Hepatocyte (in vitro differentiated cells): ENCODE measurements at regions not wholly inside any gene's neighbourhood (a gene's known extent, or its start where the extent isn't known, plus 50 kb on each side); places are given as distances from the start of the nearest gene placed in this dataset.

ENCODE experiments used
- DNase-seq: peaks from one replicate; pipeline ENCODE4 v3.0.0-alpha.2; 2016; ENCODE audit warnings: low spot score
- H2AFZ ChIP-seq: fragments of 200-600 bp; sonication (generic); 2 replicates; pipeline ENCODE4 v1.6.0; 2016; ENCODE audit warnings: antibody characterized with exemption, mild to moderate bottlenecking
- H3K27ac ChIP-seq: fragments of 200-600 bp; sonication (generic); 2 replicates; pipeline ENCODE4 v1.5.1; 2016; ENCODE audit warnings: mild to moderate bottlenecking
- H3K27me3 ChIP-seq: fragments of 200-600 bp; sonication (generic); 2 replicates; pipeline ENCODE4 v1.6.1; 2016
- H3K36me3 ChIP-seq: fragments of 200-600 bp; sonication (generic); replicated peaks from 2 replicates; pipeline ENCODE4 v1.5.1; 2016; ENCODE audit warnings: low read depth; ENCODE audit not compliant: insufficient read depth
- H3K4me1 ChIP-seq: fragments of 200-600 bp; sonication (generic); 2 replicates; pipeline ENCODE4 v1.5.1; 2016; ENCODE audit warnings: mild to moderate bottlenecking, moderate library complexity; ENCODE audit not compliant: insufficient read depth
- H3K4me2 ChIP-seq: fragments of 200-600 bp; sonication (generic); 2 replicates; pipeline ENCODE4 v1.6.0; 2016
- H3K4me3 ChIP-seq: fragments of 200-600 bp; sonication (generic); 2 replicates; pipeline ENCODE4 v1.5.1; 2016; ENCODE audit warnings: mild to moderate bottlenecking
- H3K79me2 ChIP-seq: fragments of 200-600 bp; sonication (generic); 2 replicates; pipeline ENCODE4 v1.6.0; 2017; ENCODE audit warnings: mild to moderate bottlenecking
- H3K9me2 ChIP-seq: fragments of 200-600 bp; sonication (generic); replicated peaks from 2 replicates; pipeline ENCODE4 v1.6.0; 2017; ENCODE audit warnings: mild to moderate bottlenecking; ENCODE audit not compliant: insufficient read depth
- H3K9me3 ChIP-seq: fragments of 200-600 bp; sonication (generic); 2 replicates; pipeline ENCODE4 v1.5.1; 2016; ENCODE audit warnings: low read depth, mild to moderate bottlenecking
- H4K20me1 ChIP-seq: fragments of 200-600 bp; sonication (generic); 2 replicates; pipeline ENCODE4 v1.6.0; 2016; ENCODE audit warnings: mild to moderate bottlenecking; ENCODE audit not compliant: insufficient read depth, poor library complexity, severe bottlenecking
- EZH2 ChIP-seq: fragments of 200-600 bp; sonication (generic); IDR thresholded peaks from 2 replicates; pipeline ENCODE4 v1.6.1; 2016; ENCODE audit warnings: antibody characterized with exemption, mild to moderate bottlenecking, borderline replicate concordance
- EZH2phosphoT487 ChIP-seq: fragments of 200-600 bp; sonication (generic); IDR thresholded peaks from one replicate; pipeline ENCODE4 v1.6.1; 2018; ENCODE audit warnings: antibody characterized with exemption, mild to moderate bottlenecking, low read depth, moderate library complexity; ENCODE audit not compliant: unreplicated experiment, severe bottlenecking
- WGBS: methylation state at CpG from one replicate; pipeline ENCODE4 v1.1.6; 2016; ENCODE audit warnings: low lambda C conversion rate; ENCODE audit errors: missing lambda C conversion rate; 5-methylcytosine and 5-hydroxymethylcytosine counted together
- TF ChIP-seq, protein P1 (sequence below): fragments of 200-600 bp; sonication (generic); IDR thresholded peaks from 2 replicates; pipeline ENCODE4 v1.5.1; 2016; ENCODE audit warnings: antibody characterized with exemption, mild to moderate bottlenecking; ENCODE audit not compliant: poor library complexity

DNA sequence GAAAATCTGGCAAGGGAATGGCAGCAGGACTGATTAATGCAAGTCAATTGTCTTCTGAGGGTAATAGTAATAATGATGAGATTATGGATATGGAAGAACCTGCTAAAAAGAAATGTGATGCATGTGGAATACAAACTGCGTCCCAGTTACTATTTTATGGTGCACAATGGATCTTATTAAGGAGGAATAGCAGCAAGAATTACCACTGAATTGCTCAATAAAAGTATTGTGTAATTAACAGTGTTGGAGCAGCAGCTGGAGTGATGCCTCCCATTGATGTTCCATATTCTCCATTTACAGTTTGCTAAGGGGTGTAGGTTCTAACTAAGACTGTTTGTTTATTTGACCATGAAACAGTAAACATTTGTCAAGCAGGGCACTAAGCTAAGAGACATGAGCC lies 167.9 kb downstream of the HRH4 start:
- Histone ChIP-seq H3K79me2 (no peaks in the 10 kb centered on the region), H3K9me3 (no peaks in the 10 kb centered on the region), H3K9me2 (no peaks in the 10 kb centered on the region), H4K20me1 (no peaks in the 10 kb centered on the region), H3K4me1 (no peaks in the 10 kb centered on the region), H3K36me3 (no peaks in the 10 kb centered on the region), H3K27ac (no peak overlapping the region), H2AFZ (no peak overlapping the region), H3K27me3 (no peaks in the 10 kb centered on the region), H3K4me3 (no peak overlapping the region), H3K4me2 (no peak overlapping the region)
- WGBS = 85% methylated on average over 1 of the region's 1 CpG
- TF ChIP-seq, protein P1, sequence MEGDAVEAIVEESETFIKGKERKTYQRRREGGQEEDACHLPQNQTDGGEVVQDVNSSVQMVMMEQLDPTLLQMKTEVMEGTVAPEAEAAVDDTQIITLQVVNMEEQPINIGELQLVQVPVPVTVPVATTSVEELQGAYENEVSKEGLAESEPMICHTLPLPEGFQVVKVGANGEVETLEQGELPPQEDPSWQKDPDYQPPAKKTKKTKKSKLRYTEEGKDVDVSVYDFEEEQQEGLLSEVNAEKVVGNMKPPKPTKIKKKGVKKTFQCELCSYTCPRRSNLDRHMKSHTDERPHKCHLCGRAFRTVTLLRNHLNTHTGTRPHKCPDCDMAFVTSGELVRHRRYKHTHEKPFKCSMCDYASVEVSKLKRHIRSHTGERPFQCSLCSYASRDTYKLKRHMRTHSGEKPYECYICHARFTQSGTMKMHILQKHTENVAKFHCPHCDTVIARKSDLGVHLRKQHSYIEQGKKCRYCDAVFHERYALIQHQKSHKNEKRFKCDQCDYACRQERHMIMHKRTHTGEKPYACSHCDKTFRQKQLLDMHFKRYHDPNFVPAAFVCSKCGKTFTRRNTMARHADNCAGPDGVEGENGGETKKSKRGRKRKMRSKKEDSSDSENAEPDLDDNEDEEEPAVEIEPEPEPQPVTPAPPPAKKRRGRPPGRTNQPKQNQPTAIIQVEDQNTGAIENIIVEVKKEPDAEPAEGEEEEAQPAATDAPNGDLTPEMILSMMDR = no peak
- no peak for TF ChIP-seq EZH2phosphoT487
- TF ChIP-seq EZH2 = no peak
- DNase-seq = no peak

DNA sequence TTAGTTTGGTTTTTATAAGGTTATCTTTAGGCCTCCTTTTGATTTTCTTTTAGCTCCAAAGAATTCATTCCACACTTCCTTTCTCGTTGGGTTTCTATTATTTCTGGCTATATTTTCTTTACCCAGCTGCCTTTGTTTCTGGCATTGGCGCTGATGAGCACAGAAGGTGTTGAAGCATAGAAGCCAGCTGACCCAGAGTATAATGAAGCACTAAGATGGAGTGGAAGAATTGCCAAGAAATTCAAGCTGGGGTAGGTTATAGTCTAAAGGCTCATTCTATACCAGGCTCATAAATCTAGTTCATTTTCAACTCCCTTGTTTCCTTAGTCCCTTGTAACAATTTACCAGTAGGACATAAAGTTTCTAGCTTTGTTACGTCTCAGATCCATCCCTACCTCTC lies 169.5 kb downstream of the HRH4 start:
- Histone ChIP-seq H3K4me3 (no peak overlapping the region), H3K9me3 (no peaks in the 10 kb centered on the region), H2AFZ (no peak overlapping the region), H3K4me2 (no peak overlapping the region), H4K20me1 (no peaks in the 10 kb centered on the region), H3K79me2 (no peaks in the 10 kb centered on the region), H3K36me3 (no peaks in the 10 kb centered on the region), H3K27me3 (no peaks in the 10 kb centered on the region), H3K4me1 (no peaks in the 10 kb centered on the region), H3K9me2 (no peaks in the 10 kb centered on the region), H3K27ac (no peak overlapping the region)
- no peak for DNase-seq
- no peak for TF ChIP-seq EZH2phosphoT487
- no peak for TF ChIP-seq EZH2
- TF ChIP-seq, protein P1 = no peak
- 70% methylated on average over 3 of the region's 3 CpGs for WGBS

DNA sequence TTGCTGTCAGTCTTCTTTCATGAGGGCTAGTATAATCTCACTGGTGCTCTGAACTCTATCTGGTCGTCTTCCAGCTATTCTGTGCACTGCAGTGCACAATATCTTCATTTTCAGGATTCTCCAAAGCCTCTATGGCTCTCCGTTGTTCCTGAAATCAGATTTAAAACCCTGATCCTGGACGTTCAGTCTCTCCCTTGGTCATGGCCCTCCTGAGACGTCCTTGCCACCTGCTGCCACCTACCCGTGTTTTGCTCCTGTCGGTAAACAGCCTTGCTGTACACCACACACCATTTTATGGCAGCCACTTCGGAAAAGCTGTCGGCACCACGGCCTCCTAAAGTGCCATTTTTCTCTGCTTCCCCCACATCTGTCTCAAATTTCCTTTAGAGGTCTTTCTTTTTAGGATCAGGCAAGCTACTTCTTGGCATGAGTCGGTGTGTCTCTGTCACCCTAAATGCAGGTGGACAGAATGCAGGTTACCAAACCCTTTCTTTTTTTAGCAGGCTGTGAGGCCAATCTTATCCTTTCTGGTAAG lies 170.0 kb downstream of the HRH4 start:
- Histone ChIP-seq H3K4me3 (no peak overlapping the region), H3K79me2 (no peaks in the 10 kb centered on the region), H2AFZ (no peak overlapping the region), H3K27me3 (no peaks in the 10 kb centered on the region), H3K9me2 (no peaks in the 10 kb centered on the region), H3K4me2 (no peak overlapping the region), H3K36me3 (no peaks in the 10 kb centered on the region), H3K4me1 (no peaks in the 10 kb centered on the region), H3K27ac (no peak overlapping the region), H3K9me3 (no peaks in the 10 kb centered on the region), H4K20me1 (no peaks in the 10 kb centered on the region)
- DNase-seq = no peak
- TF ChIP-seq EZH2 (no peak), EZH2phosphoT487 (no peak)
- TF ChIP-seq, protein P1 = no peak
- WGBS = 75% methylated on average over 10 of the region's 10 CpGs
